ENCODE measurements at regions not wholly inside any gene's neighbourhood (a gene's known extent, or its start where the extent isn't known, plus 50 kb on each side); places are given as distances from the start of the nearest gene placed in this dataset.

DNA sequence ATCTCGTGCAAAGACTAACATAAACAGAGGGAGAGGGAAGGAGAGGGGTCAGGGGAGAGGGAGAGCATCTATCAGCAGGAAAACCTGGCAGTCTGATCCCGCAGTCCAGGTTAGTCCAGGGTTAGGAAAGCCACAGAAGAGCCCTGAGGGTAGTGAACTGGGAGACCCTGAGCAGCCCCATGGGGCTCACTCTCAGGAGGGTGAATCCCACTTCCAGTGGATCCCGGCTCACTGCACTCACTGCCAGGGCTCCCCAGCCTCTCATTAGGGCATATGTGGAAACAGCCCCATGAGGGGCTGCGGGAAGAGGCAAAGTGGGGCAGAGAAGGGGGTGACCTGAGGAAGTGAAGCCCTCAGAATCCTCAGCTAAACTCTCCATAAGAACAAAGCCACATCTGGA is 329.9 kb downstream of the UBE3D start:
- no peak for FAIRE-seq
- no peak overlapping the region for H3K9ac ChIP-seq (ENCODE audit: control insufficient read depth, extremely low read depth, insufficient read depth, low read length)
- H3K4me2 ChIP-seq (ENCODE audit: control insufficient read depth, extremely low read depth, insufficient read depth, low read depth, low read length), result no peak overlapping the region
- H3K9me1 ChIP-seq (ENCODE audit: control insufficient read depth, extremely low read depth, insufficient read depth, low read length), result no peaks in the 10 kb centered on the region
- H4K20me1 ChIP-seq (ENCODE audit: control insufficient read depth, extremely low read depth, insufficient read depth, low read length), result no peaks in the 10 kb centered on the region
- no peak overlapping the region for H3K27ac ChIP-seq (ENCODE audit: control insufficient read depth, insufficient read depth, low read length)
- DNase-seq (ENCODE audit: low read depth, low spot score), result no peak
- no peak overlapping the region for H3K4me3 ChIP-seq (ENCODE audit: control insufficient read depth in 2 of 3, extremely low read depth in 1 of 3, insufficient read depth in 2 of 3, low read depth in 1 of 3, low read length in 3 of 3)
- H3K27me3 ChIP-seq (ENCODE audit: control insufficient read depth, extremely low read depth, insufficient read depth, low read length), result no peaks in the 10 kb centered on the region
- no peaks in the 10 kb centered on the region for H3K79me2 ChIP-seq (ENCODE audit: control insufficient read depth, insufficient read depth, low read length)
- no peaks in the 10 kb centered on the region for H3K9me3 ChIP-seq (ENCODE audit: control insufficient read depth, low read depth, low read length)
- TF ChIP-seq, protein P1, sequence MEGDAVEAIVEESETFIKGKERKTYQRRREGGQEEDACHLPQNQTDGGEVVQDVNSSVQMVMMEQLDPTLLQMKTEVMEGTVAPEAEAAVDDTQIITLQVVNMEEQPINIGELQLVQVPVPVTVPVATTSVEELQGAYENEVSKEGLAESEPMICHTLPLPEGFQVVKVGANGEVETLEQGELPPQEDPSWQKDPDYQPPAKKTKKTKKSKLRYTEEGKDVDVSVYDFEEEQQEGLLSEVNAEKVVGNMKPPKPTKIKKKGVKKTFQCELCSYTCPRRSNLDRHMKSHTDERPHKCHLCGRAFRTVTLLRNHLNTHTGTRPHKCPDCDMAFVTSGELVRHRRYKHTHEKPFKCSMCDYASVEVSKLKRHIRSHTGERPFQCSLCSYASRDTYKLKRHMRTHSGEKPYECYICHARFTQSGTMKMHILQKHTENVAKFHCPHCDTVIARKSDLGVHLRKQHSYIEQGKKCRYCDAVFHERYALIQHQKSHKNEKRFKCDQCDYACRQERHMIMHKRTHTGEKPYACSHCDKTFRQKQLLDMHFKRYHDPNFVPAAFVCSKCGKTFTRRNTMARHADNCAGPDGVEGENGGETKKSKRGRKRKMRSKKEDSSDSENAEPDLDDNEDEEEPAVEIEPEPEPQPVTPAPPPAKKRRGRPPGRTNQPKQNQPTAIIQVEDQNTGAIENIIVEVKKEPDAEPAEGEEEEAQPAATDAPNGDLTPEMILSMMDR (optimal IDR thresholded peaks at IDR 0.05 in 1 of 3, IDR thresholded peaks at IDR 0.05 in 1 of 3, conservative IDR thresholded peaks at IDR 0.05 in 1 of 3; ENCODE audit: extremely low read depth in 1 of 3, insufficient read depth in 2 of 3, low read length in 3 of 3), result no peak
- no peak for TF ChIP-seq EZH2 (IDR thresholded peaks at IDR 0.05; ENCODE audit: low read length)
- no peaks in the 10 kb centered on the region for H3K36me3 ChIP-seq (ENCODE audit: control insufficient read depth in 2 of 2, extremely low read depth in 1 of 2, insufficient read depth in 2 of 2, low read length in 2 of 2)
- dilution Hi-C loops (cut with MboI; ENCODE audit: extremely low pct_ligation_motif_present, low sequenced_read_pairs), result no loop called here
- H2AFZ ChIP-seq (ENCODE audit: control insufficient read depth, low read length), result no peak overlapping the region
- no peaks in the 10 kb centered on the region for H3K4me1 ChIP-seq (ENCODE audit: control insufficient read depth, extremely low read depth, insufficient read depth, low read length)

DNA sequence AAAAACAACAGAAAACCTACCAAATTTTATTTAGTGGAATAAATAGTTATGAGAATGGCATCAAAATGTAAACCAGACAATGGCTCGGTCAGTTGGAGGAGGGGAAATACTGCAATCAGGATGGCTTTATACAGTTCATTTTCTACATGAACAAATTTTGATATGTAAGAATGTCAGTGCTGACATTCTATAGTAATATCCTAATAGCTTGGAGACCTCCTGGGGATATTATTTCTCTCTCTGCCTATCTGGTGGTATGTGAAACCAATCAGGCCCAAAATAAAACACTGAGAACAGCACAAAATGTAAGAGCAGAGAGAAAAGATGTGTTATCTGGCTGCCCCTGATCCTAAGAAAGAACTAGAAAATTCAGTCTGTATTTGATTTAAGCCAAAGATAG is 327.7 kb downstream of the UBE3D start:
- no peak overlapping the region for H2AFZ ChIP-seq (ENCODE audit: control insufficient read depth, low read length)
- H3K27ac ChIP-seq (ENCODE audit: control insufficient read depth, insufficient read depth, low read length), result no peak overlapping the region
- FAIRE-seq, result no peak
- no peaks in the 10 kb centered on the region for H4K20me1 ChIP-seq (ENCODE audit: control insufficient read depth, extremely low read depth, insufficient read depth, low read length)
- H3K4me1 ChIP-seq (ENCODE audit: control insufficient read depth, extremely low read depth, insufficient read depth, low read length), result no peaks in the 10 kb centered on the region
- no peak for DNase-seq (ENCODE audit: low read depth, low spot score)
- no peak overlapping the region for H3K4me3 ChIP-seq (ENCODE audit: control insufficient read depth in 2 of 3, extremely low read depth in 1 of 3, insufficient read depth in 2 of 3, low read depth in 1 of 3, low read length in 3 of 3)
- no peaks in the 10 kb centered on the region for H3K27me3 ChIP-seq (ENCODE audit: control insufficient read depth, extremely low read depth, insufficient read depth, low read length)
- no peaks in the 10 kb centered on the region for H3K9me3 ChIP-seq (ENCODE audit: control insufficient read depth, low read depth, low read length)
- no peak overlapping the region for H3K4me2 ChIP-seq (ENCODE audit: control insufficient read depth, extremely low read depth, insufficient read depth, low read depth, low read length)
- no peaks in the 10 kb centered on the region for H3K79me2 ChIP-seq (ENCODE audit: control insufficient read depth, insufficient read depth, low read length)
- dilution Hi-C loops (cut with MboI; ENCODE audit: extremely low pct_ligation_motif_present, low sequenced_read_pairs), result no loop called here
- no peak for TF ChIP-seq EZH2 (IDR thresholded peaks at IDR 0.05; ENCODE audit: low read length)
- no peaks in the 10 kb centered on the region for H3K9me1 ChIP-seq (ENCODE audit: control insufficient read depth, extremely low read depth, insufficient read depth, low read length)
- no peak overlapping the region for H3K9ac ChIP-seq (ENCODE audit: control insufficient read depth, extremely low read depth, insufficient read depth, low read length)
- H3K36me3 ChIP-seq (ENCODE audit: control insufficient read depth in 2 of 2, extremely low read depth in 1 of 2, insufficient read depth in 2 of 2, low read length in 2 of 2), result no peaks in the 10 kb centered on the region

DNA sequence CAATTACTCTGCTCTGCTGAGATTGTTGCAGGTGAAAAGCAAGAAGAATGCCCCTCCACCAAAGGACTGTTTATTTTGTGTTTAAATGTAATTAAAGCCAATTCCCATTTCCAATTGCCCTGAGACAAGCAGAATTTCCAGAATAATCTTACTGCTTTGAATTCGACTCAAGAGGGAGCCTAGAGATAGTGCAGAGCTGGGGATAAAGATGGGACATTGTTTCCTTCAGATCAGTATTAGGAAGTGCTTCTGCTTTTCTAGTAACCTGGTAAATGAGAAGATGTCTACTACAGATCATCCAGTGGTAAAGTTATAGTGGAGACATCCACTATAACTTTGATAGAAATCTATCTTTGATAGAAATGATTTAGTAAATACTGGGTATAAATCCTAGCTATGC is 326.9 kb downstream of the UBE3D start:
- no peaks in the 10 kb centered on the region for H3K27me3 ChIP-seq (ENCODE audit: control insufficient read depth, extremely low read depth, insufficient read depth, low read length)
- H3K4me1 ChIP-seq (ENCODE audit: control insufficient read depth, extremely low read depth, insufficient read depth, low read length), result no peaks in the 10 kb centered on the region
- no peaks in the 10 kb centered on the region for H3K9me3 ChIP-seq (ENCODE audit: control insufficient read depth, low read depth, low read length)
- H4K20me1 ChIP-seq (ENCODE audit: control insufficient read depth, extremely low read depth, insufficient read depth, low read length), result no peaks in the 10 kb centered on the region
- no peak overlapping the region for H3K4me2 ChIP-seq (ENCODE audit: control insufficient read depth, extremely low read depth, insufficient read depth, low read depth, low read length)
- no peak overlapping the region for H3K4me3 ChIP-seq (ENCODE audit: control insufficient read depth in 2 of 3, extremely low read depth in 1 of 3, insufficient read depth in 2 of 3, low read depth in 1 of 3, low read length in 3 of 3)
- no peak for DNase-seq (ENCODE audit: low read depth, low spot score)
- dilution Hi-C loops (cut with MboI; ENCODE audit: extremely low pct_ligation_motif_present, low sequenced_read_pairs), result no loop called here
- no peaks in the 10 kb centered on the region for H3K79me2 ChIP-seq (ENCODE audit: control insufficient read depth, insufficient read depth, low read length)
- TF ChIP-seq, protein P1 (optimal IDR thresholded peaks at IDR 0.05 in 1 of 3, IDR thresholded peaks at IDR 0.05 in 1 of 3, conservative IDR thresholded peaks at IDR 0.05 in 1 of 3; ENCODE audit: extremely low read depth in 1 of 3, insufficient read depth in 2 of 3, low read length in 3 of 3), result no peak
- TF ChIP-seq EZH2 (IDR thresholded peaks at IDR 0.05; ENCODE audit: low read length), result no peak
- no peak overlapping the region for H3K9ac ChIP-seq (ENCODE audit: control insufficient read depth, extremely low read depth, insufficient read depth, low read length)
- H3K27ac ChIP-seq (ENCODE audit: control insufficient read depth, insufficient read depth, low read length), result no peak overlapping the region
- no peak for FAIRE-seq
- no peaks in the 10 kb centered on the region for H3K36me3 ChIP-seq (ENCODE audit: control insufficient read depth in 2 of 2, extremely low read depth in 1 of 2, insufficient read depth in 2 of 2, low read length in 2 of 2)
- no peaks in the 10 kb centered on the region for H3K9me1 ChIP-seq (ENCODE audit: control insufficient read depth, extremely low read depth, insufficient read depth, low read length)
- no peak overlapping the region for H2AFZ ChIP-seq (ENCODE audit: control insufficient read depth, low read length)

Measured in keratinocyte (primary cell).